WTC11 (cell line): ENCODE measurements at regions not wholly inside any gene's neighbourhood (a gene's known extent, or its start where the extent isn't known, plus 50 kb on each side); places are given as distances from the start of the nearest gene placed in this dataset.

Source experiments
- ATAC-seq: fragments of 200-7000 bp; cut with Tn5 transposase; 2 replicates; pipeline ENCODE4 v1.10.0; 2021; ENCODE audit warnings: mild to moderate bottlenecking, moderate library complexity
- CTCF ChIA-PET: fragments of 300-600 bp; sonication (Branson Sonifier 250); formaldehyde crosslinking; loops from one replicate; lab custom pipeline; 2021; ENCODE audit warnings: antibody characterized with exemption; lab: Charles Lee
- POLR2A ChIA-PET: fragments of 350-600 bp; sonication (Branson Sonifier 250); formaldehyde crosslinking; loops from one replicate; lab custom pipeline; 2021; ENCODE audit warnings: antibody characterized with exemption; lab: Charles Lee
- DNase-seq: peaks from one replicate; pipeline ENCODE4 v3.0.0; 2021; ENCODE audit warnings: low spot score
- H3K27ac Mint-ChIP-seq: 2 replicates; pipeline ENCODE4 v1.8.0; 2021; ENCODE audit warnings: mixed read lengths
- H3K27me3 Mint-ChIP-seq: 2 replicates; pipeline ENCODE4 v1.8.0; 2021; ENCODE audit warnings: low read depth, mild to moderate bottlenecking, moderate library complexity, mixed read lengths
- H3K36me3 Mint-ChIP-seq: 2 replicates; pipeline ENCODE4 v1.8.0; 2021; ENCODE audit warnings: mixed read lengths
- H3K4me1 Mint-ChIP-seq: 2 replicates; pipeline ENCODE4 v1.8.0; 2022; ENCODE audit warnings: mixed read lengths
- H3K4me3 Mint-ChIP-seq: 2 replicates; pipeline ENCODE4 v1.8.0; 2021; ENCODE audit warnings: mild to moderate bottlenecking, moderate library complexity, mixed read lengths
- H3K9me3 Mint-ChIP-seq: 2 replicates; pipeline ENCODE4 v1.8.0; 2021; ENCODE audit warnings: mixed read lengths
- AR ChIP-seq: fragments of 250-450 bp; sonication (Bioruptor Pico); IDR thresholded peaks from 2 replicates; pipeline ENCODE4 v1.9.0; 2021; ENCODE audit warnings: mild to moderate bottlenecking
- ARID4B ChIP-seq: sonication (generic); formaldehyde crosslinking; IDR thresholded peaks from 2 replicates; pipeline ENCODE4 v1.8.0; 2023; ENCODE audit warnings: missing genetic modification reagents, mild to moderate bottlenecking, borderline replicate concordance
- ATF1 ChIP-seq: sonication (generic); formaldehyde crosslinking; IDR thresholded peaks from 2 replicates; pipeline ENCODE4 v1.8.1; 2023; ENCODE audit warnings: mild to moderate bottlenecking, moderate library complexity, missing genetic modification reagents
- ATF2 ChIP-seq: sonication (generic); formaldehyde crosslinking; IDR thresholded peaks from 2 replicates; pipeline ENCODE4 v1.8.1; 2022; ENCODE audit warnings: low read depth, missing genetic modification reagents, borderline replicate concordance
- ATF6 ChIP-seq: sonication (generic); formaldehyde crosslinking; IDR thresholded peaks from 2 replicates; pipeline ENCODE4 v1.8.1; 2023; ENCODE audit warnings: mild to moderate bottlenecking, missing genetic modification reagents
- CBFB ChIP-seq: sonication (generic); formaldehyde crosslinking; IDR thresholded peaks from 2 replicates; pipeline ENCODE4 v1.8.1; 2022; ENCODE audit warnings: mild to moderate bottlenecking, low read depth, missing genetic modification reagents
- FOXK1 ChIP-seq: sonication (generic); formaldehyde crosslinking; IDR thresholded peaks from 2 replicates; pipeline ENCODE4 v1.8.0; 2022; ENCODE audit warnings: mild to moderate bottlenecking, moderate library complexity, missing genetic modification reagents
- JAZF1 ChIP-seq: fragments of 250-450 bp; sonication (Bioruptor Pico); IDR thresholded peaks from 2 replicates; pipeline ENCODE4 v1.9.0; 2021; ENCODE audit warnings: moderate library complexity, mild to moderate bottlenecking, inconsistent platforms
- NFYB ChIP-seq: sonication (generic); formaldehyde crosslinking; conservative IDR thresholded peaks from 2 replicates; pipeline ENCODE4 v1.8.0; 2022; ENCODE audit warnings: low read depth, missing genetic modification reagents
- NR2C2 ChIP-seq: sonication (generic); formaldehyde crosslinking; IDR thresholded peaks from 2 replicates; pipeline ENCODE4 v1.8.0; 2022; ENCODE audit warnings: mild to moderate bottlenecking, missing genetic modification reagents
- OVOL2 ChIP-seq: fragments of 250-450 bp; sonication (Bioruptor Pico); IDR thresholded peaks from 2 replicates; pipeline ENCODE4 v1.9.0; 2021; ENCODE audit warnings: mild to moderate bottlenecking, borderline replicate concordance
- RORB ChIP-seq: fragments of 250-450 bp; sonication (Bioruptor Pico); IDR thresholded peaks from 2 replicates; pipeline ENCODE4 v1.9.0; 2021; ENCODE audit warnings: mild to moderate bottlenecking
- SMAD4 ChIP-seq: sonication (generic); formaldehyde crosslinking; IDR thresholded peaks from 2 replicates; pipeline ENCODE4 v1.8.0; 2022; ENCODE audit warnings: mild to moderate bottlenecking, missing genetic modification reagents
- TEAD4 ChIP-seq: sonication (generic); formaldehyde crosslinking; IDR thresholded peaks from 2 replicates; pipeline ENCODE4 v1.8.0; 2022; ENCODE audit warnings: mild to moderate bottlenecking, missing genetic modification reagents
- USF1 ChIP-seq: sonication (generic); formaldehyde crosslinking; IDR thresholded peaks from 2 replicates; pipeline ENCODE4 v1.8.0; 2022; ENCODE audit warnings: mild to moderate bottlenecking, missing genetic modification reagents
- ZBTB21 ChIP-seq: sonication (generic); formaldehyde crosslinking; IDR thresholded peaks from 2 replicates; pipeline ENCODE4 v1.8.1; 2023; ENCODE audit warnings: mild to moderate bottlenecking, missing genetic modification reagents, borderline replicate concordance
- ZNF281 ChIP-seq: sonication (generic); formaldehyde crosslinking; IDR thresholded peaks from 2 replicates; pipeline ENCODE4 v1.8.0; 2023; ENCODE audit warnings: mild to moderate bottlenecking, missing genetic modification reagents
- ZNF317 ChIP-seq: sonication (generic); formaldehyde crosslinking; IDR thresholded peaks from 2 replicates; pipeline ENCODE4 v1.8.1; 2023; ENCODE audit warnings: low read depth, mild to moderate bottlenecking, moderate library complexity, missing genetic modification reagents, borderline replicate concordance
- ZNF423 ChIP-seq: fragments of 250-450 bp; sonication (Bioruptor Pico); IDR thresholded peaks from 2 replicates; pipeline ENCODE4 v2.1.2; 2022; ENCODE audit warnings: mild to moderate bottlenecking, moderate library complexity
- ZNF671 ChIP-seq: fragments of 250-450 bp; sonication (Bioruptor Pico); IDR thresholded peaks from 2 replicates; pipeline ENCODE4 v1.8.0; 2021; ENCODE audit warnings: mild to moderate bottlenecking
- ZSCAN18 ChIP-seq: fragments of 250-450 bp; sonication (Bioruptor Pico); IDR thresholded peaks from 2 replicates; pipeline ENCODE4 v2.1.2; 2022; ENCODE audit warnings: mild to moderate bottlenecking, moderate library complexity

GRCh38 chr3:106206146-106206545 is 337.3 kb upstream of the CBLB start:
- ChIA-PET POLR2A (no interaction called here), CTCF (no interaction called here)
- TF ChIP-seq NR2C2 (CRISPR knock-in tag): no peak
- no peak for TF ChIP-seq ZBTB21
- no peak for TF ChIP-seq FOXK1 (CRISPR knock-in tag)
- no peak for TF ChIP-seq SMAD4
- no peak for TF ChIP-seq ZNF281
- TF ChIP-seq TEAD4 (CRISPR knock-in tag): no peak
- no peak for TF ChIP-seq AR (CRISPR knock-in tag)
- TF ChIP-seq ZSCAN18 (CRISPR knock-in tag): no peak
- no peak for TF ChIP-seq ZNF317 (CRISPR knock-in tag)
- TF ChIP-seq ZNF671: no peak
- TF ChIP-seq OVOL2 (CRISPR knock-in tag): no peak
- TF ChIP-seq RORB: no peak
- TF ChIP-seq NFYB (CRISPR knock-in tag): no peak
- TF ChIP-seq ATF2 (CRISPR knock-in tag): no peak
- TF ChIP-seq ATF6: no peak
- DNase-seq (no peak), ATAC-seq (peak; percentile 62)
- H3K36me3 Mint-ChIP-seq: peaks cover 8% of the 10 kb centered on the region
- peaks cover 12% of the 10 kb centered on the region for H3K4me1 Mint-ChIP-seq
- H3K9me3 Mint-ChIP-seq: peaks cover 13% of the 10 kb centered on the region
- H3K27ac Mint-ChIP-seq: peak overlapping the region; percentile 85
- no peaks in the 10 kb centered on the region for H3K27me3 Mint-ChIP-seq
- no peak overlapping the region for H3K4me3 Mint-ChIP-seq

- H3K27me3 Mint-ChIP-seq: no peaks in the 10 kb centered on the region
- ChIA-PET POLR2A (interaction anchor here (0.6 kb wide), 1 partner anchor 378 kb away, joined by 5 read pairs; no protein-coding TSS in a partner anchor), CTCF (no interaction called here)
- no peak overlapping the region for H3K4me3 Mint-ChIP-seq
- H3K4me1 Mint-ChIP-seq: peaks cover 12% of the 10 kb centered on the region
- H3K36me3 Mint-ChIP-seq: peaks cover 8% of the 10 kb centered on the region
- no peak for DNase-seq
- no peak overlapping the region for H3K27ac Mint-ChIP-seq
- ATAC-seq: no peak
- H3K9me3 Mint-ChIP-seq: peaks cover 13% of the 10 kb centered on the region
- TF ChIP-seq JAZF1 (no peak), ZNF423 (CRISPR knock-in tag) (no peak), ARID4B (no peak), USF1 (CRISPR knock-in tag) (no peak), ATF1 (CRISPR knock-in tag) (no peak), CBFB (CRISPR knock-in tag) (no peak)
Observed at GRCh38 chr3:106206613-106207012, 337.8 kb upstream of the CBLB start.
